NCI-H2107 treated with DMSO at 0.1 percent for 48 hours (cell line): ENCODE measurements at regions not wholly inside any gene's neighbourhood (a gene's known extent, or its start where the extent isn't known, plus 50 kb on each side); places are given as distances from the start of the nearest gene placed in this dataset.
"Not testable (repeated sequence)": the region's sequence is repeated elsewhere in the genome, so short reads cannot be mapped to it uniquely, and the experiment has no call there.

Source experiments
- DNase-seq: peaks from one replicate; lab custom pipeline; 2025; ENCODE audit not compliant: unreplicated experiment; lab: John Stamatoyannopoulos, UW

DNA sequence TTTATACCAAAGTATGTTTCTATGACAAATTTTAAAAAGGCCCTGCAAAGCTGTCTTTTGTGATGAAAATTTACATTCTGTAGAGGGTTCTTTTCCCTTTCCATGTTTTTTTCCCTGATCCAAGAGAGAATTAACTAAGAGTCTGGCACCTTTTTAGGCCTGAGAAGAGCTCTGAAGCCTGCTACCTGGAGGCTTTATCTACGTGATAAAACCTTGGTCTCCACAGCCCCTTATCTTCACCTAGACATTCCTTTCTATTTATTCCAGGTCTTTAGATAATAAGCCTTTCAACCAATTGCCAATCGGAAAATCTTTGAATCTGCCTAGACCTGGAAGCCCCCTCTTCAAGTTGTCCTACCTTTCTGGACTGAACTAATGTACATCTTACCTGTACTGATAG, 774.1 kb upstream of the LRRTM1 start:
- no peak for DNase-seq

- no peak for DNase-seq
Observed at GRCh38 chr2:81078102-81078501, 773.5 kb upstream of the LRRTM1 start.

DNA sequence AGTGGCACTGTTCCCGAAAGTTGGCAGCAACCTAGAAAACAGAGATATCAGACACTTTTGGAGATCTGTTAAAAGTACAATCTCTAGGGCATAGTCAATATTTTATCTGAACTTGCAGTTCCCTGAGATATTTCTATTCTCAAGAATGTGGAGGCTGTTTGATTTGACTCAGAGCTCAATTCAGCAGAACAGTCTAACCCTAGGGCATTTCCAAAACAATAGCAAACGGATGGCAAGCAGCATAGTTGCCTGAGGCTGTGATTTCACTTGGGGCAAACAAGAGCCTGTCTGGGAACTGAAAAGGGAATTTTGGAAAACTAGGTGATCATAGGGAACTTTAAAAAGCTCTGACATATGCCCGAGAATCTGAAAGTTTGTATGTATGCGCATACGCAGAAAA, 772.8 kb upstream of the LRRTM1 start:
- DNase-seq: no peak

DNA sequence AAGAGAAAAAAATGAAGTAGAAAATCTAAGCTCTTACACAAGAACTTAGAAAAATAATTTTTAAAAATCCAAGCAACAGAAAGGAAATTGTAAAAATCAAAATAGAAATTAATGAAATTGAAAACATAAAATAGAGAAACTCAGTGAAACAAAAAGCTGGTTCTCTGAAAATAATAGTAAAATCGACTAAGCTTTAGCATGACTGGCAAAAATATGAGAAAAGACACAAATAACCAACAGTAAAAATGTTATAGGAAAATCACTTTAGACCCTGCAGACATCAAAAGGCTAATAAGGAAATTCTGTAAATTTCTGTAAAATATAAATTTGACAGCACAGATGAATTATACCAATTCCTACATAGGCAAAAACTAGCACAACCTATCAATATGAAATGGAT, 768.9 kb upstream of the LRRTM1 start:
- no peak for DNase-seq

GRCh38 chr2:81068144-81068543, 763.6 kb upstream of the LRRTM1 start:
- no peak for DNase-seq

DNA sequence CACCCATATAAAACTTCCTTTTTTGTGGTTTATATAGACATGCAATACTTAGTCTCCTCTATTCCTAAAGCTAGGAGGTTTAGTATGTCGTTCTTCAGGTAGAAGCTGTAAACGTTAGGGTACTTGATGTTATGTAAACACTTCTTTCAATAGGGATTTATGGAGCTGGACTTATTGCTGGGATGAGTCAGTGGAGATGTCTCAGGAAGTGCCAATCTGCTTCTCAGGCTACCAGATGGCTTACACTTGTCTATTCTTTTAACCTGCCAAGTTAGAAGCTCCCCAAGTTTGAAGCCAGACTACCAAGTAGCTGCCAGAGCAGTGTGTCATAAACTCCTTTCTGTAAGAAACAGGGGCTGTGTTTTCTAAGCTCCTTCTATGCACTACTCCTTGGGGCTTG, 756.5 kb upstream of the LRRTM1 start:
- DNase-seq: no peak

GRCh38 chr2:81050580-81051095, 746.1 kb upstream of the LRRTM1 start:
- no peak for DNase-seq

DNA sequence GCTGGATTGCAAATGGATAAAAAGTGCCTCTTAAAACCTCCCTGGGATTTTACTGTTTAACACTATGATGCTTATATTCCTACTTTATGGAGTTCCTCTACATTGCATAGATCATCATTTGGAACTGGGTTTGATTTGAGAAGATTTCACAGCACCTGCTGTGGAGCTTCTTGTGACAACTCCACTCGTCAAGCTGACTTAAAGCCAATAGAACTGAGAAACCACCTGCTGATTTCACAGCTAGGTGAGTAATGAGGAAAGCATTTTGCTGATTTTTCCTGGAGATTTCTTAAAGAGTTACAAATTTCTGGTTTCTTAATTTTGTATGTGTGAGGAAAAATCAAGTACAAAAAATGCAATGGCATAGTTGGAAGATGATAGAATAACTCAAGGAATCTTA, 739.1 kb upstream of the LRRTM1 start:
- no peak for DNase-seq

DNA sequence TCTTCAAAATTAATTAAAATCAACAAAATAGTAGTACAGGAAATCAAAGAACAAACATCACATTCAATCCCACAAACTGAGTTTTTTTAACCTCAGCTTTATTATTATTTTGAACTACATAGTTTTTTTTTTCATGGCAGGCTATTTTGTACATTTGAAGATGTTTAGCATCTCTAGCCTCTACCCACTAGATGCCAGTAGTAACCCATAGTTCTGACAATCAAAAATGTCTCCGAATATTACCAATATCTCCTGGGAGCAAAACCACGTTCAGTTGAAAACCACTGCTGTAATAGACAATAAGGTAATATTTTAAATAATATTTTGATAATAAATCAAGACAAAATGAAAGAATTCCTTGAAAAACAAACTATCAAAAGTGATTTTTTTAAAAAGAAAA, 702.6 kb upstream of the LRRTM1 start:
- no peak for DNase-seq

DNA sequence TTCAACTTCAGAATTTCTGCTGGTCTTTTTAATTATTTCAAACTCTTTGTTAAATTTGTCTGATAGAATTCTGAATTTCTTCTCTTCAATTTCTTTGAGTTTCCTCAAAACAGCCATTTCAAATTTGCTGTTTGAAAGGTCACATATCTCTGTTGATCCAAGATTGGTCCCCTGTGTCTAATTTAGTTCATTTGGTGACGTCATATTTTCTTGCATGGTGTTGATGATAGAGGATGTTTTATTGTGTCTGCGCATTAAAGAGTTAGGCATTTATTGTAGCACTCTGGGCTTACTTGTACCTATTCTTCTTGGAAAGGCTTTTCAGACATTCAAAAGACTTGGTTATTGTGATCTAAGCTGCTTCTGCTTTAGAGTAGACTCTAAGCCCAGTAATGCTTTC, 698.4 kb upstream of the LRRTM1 start:
- DNase-seq: no peak

- DNase-seq: no peak
Observed at GRCh38 chr2:80987466-80987865, 682.9 kb upstream of the LRRTM1 start.

- no peak for DNase-seq
Observed at GRCh38 chr2:80969900-80970299, 665.3 kb upstream of the LRRTM1 start.

GRCh38 chr2:80968450-80968849, 663.9 kb upstream of the LRRTM1 start:
- DNase-seq: no peak

DNA sequence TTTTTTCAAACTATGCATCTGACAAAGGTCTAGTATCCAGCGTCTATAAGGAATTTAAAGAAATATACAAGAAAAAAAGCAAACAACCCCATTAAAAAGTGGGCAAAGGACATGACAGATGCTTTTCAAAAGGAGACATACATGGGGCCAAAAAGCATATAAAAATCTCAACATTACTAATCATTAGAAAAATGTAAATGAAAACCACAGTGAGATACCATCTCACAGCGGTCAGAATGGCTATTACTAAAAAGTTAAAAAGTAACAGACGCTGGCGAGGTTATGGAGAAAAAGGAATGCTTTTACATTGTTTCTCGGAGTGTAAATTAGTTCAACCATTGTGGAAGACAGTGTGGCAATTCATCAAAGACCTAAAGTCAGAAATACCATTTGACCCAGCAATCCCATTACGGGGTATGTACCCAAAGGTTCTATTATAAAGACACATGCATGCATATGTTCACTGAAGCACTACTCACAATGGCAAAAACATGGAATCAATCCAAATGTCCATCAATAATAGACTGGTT, 643.1 kb upstream of the LRRTM1 start:
- no peak for DNase-seq

DNA sequence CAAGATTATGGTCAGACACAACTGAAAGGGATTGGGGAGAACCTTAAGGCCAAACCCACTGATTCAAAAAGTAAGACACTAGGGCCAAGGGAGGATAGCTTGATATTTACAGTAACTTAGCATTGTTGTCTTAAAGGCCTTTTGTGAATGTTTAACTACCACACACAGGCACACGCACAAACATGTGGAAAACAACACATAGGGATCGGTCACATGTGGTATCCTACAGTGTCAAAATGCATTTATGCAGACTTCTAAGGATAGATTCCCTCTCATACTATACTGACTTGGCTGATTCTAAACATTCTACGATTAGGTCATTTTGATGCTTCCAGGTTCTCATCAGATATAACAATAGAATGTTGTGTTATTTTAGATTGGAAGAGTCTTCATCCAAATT, 638.9 kb upstream of the LRRTM1 start:
- DNase-seq: no peak

GRCh38 chr2:80942766-80943165, 638.2 kb upstream of the LRRTM1 start:
- no peak for DNase-seq

DNA sequence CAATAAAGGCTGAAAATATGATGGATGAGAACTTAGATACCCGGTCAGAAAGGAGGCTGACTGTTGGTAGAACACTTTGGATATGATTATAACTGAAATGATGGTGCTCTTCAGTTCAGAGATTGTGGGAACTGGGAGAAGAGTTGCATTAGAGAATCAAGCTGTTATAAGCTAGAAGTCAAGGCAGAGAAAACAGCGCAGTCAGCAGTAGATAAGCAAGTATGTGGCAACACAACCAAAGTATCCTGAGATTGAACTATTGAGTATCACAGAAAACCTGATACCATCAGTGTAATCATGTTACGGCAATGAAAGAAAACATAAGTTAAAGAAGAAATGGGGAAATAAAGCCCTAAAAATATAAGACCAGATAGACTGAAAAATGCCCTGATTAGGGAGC, 633.9 kb upstream of the LRRTM1 start:
- no peak for DNase-seq

DNA sequence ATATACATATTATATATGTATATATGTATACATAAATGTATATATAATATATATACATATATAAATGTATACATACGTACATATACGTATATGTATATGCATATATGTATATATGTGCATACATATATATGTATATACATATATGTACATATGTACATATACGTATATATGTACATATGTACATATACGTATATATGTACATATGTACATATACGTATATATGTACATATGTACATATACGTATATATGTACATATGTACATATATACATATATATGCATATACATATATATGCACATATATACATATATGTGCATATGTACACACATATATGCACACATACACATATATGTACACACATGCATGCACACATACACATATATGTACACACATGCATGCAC, 627.3 kb upstream of the LRRTM1 start:
- DNase-seq: not testable (repeated sequence)

- no peak for DNase-seq
Observed at GRCh38 chr2:80930777-80931176, 626.2 kb upstream of the LRRTM1 start.

GRCh38 chr2:80926168-80926567, 621.6 kb upstream of the LRRTM1 start:
- DNase-seq: no peak

DNA sequence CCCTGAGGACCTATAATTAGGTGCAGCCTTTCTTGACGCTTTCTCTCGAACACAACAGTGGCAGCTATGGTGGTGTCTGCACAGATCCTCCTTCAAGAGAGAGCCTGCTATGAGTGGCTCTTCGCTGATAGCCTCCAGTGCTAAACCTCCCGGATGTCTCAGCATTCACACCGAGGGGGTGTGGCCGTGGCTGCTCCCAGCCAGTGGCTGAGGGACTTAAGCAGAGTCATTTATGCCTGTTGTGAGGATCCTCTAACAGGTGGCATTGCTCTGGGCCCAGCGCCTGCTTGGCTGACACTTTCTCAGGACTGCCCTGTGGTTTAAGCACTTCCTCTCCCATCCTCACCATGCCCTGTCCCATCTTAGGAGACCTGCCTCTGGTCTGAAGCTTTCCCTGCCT, 592.0 kb upstream of the LRRTM1 start:
- DNase-seq: no peak

- no peak for DNase-seq
Observed at GRCh38 chr2:80894486-80894885, 589.9 kb upstream of the LRRTM1 start.

DNA sequence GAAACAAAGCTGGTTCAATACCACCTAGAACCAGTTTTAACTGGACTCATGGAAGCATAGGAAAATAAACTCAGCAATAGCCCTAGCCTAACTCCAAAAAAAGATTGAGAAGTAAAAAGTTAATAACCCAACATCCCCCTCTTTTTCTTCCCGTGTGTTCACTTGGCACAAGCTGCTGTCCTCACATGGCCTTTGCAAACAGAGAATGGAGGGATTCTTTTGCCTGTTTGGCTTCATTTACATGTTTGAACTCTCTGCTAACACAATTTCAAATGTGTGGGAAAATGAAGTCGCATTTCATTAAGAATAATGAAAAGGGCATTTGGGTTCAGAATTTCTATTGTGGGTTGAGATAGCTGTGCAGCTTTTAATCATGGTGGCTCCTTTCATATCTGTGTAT, 589.2 kb upstream of the LRRTM1 start:
- no peak for DNase-seq

DNA sequence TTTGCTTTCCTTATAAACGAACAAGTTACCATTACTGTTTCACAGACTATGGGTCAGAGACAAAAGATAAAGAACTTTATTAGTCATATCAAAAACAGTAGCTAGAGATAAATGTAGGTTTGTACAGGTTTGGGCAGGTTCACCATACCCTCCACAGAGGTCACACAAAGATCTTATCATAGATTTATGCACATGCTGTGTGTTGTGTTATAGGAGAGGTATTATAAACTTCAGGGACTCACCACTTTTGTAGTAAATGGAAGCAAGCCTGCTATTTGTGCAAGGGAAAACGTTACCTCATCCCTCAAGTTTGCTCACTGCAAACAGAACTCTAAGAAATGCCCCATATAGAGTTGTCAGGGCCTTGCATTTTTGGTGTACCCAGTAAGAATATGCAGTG, 584.5 kb upstream of the LRRTM1 start:
- DNase-seq: no peak
